ENCODE measurements at regions not wholly inside any gene's neighbourhood (a gene's known extent, or its start where the extent isn't known, plus 50 kb on each side); places are given as distances from the start of the nearest gene placed in this dataset.

GRCh38 chr4:163941221-163941905, 446.9 kb downstream of the TMA16 start:
- ChIA-PET POLR2A (no interaction called here), CTCF (no interaction called here)
- no peak overlapping the region for H3K4me2 ChIP-seq
- WGBS (ENCODE audit: missing lambda C conversion rate), result 19% methylated on average over 7 of the region's 7 CpGs
- DNase-seq (ENCODE audit: low read depth in 1 of 2, low spot score in 1 of 2) (no peak), ATAC-seq (no peak), FAIRE-seq (no peak)
- H3K4me1 ChIP-seq, result no peaks in the 10 kb centered on the region
- H3K27ac ChIP-seq, result no peak overlapping the region
- no peak overlapping the region for H3K4me3 ChIP-seq
- no peaks in the 10 kb centered on the region for H3K9me3 ChIP-seq
- TF ChIP-seq ZFP36 (IDR thresholded peaks at IDR 0.05; ENCODE audit: borderline replicate concordance, partially characterized antibody) (no peak), ZSCAN20 (CRISPR knock-in tag; IDR thresholded peaks at IDR 0.05) (no peak), EHMT2 (IDR thresholded peaks at IDR 0.05; ENCODE audit: low read depth) (no peak), CBX8 (IDR thresholded peaks at IDR 0.05) (no peak), BHLHE40 (IDR thresholded peaks at IDR 0.05; ENCODE audit: low read depth, low read length) (no peak), EHF (CRISPR knock-in tag; IDR thresholded peaks at IDR 0.05) (no peak), EP300 (IDR thresholded peaks at IDR 0.05) (no peak), KDM5A (IDR thresholded peaks at IDR 0.05) (no peak), PBX3 (IDR thresholded peaks at IDR 0.05) (no peak)
- TF ChIP-seq, protein P1, sequence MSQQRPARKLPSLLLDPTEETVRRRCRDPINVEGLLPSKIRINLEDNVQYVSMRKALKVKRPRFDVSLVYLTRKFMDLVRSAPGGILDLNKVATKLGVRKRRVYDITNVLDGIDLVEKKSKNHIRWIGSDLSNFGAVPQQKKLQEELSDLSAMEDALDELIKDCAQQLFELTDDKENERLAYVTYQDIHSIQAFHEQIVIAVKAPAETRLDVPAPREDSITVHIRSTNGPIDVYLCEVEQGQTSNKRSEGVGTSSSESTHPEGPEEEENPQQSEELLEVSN (IDR thresholded peaks at IDR 0.05; ENCODE audit: borderline replicate concordance, low read depth), result no peak

GRCh38 chr4:163948920-163949455, 454.5 kb downstream of the TMA16 start:
- 0% methylated on average over 3 of the region's 9 CpGs for WGBS (ENCODE audit: missing lambda C conversion rate)
- ChIA-PET POLR2A (no interaction called here), CTCF (no interaction called here)
- DNase-seq (ENCODE audit: low read depth in 1 of 2, low spot score in 1 of 2), result no peak
- ATAC-seq, result no peak
- no peaks in the 10 kb centered on the region for H3K4me1 ChIP-seq
- FAIRE-seq, result no peak
- no peak overlapping the region for H3K4me2 ChIP-seq
- TF ChIP-seq ESRRA (IDR thresholded peaks at IDR 0.05; ENCODE audit: borderline replicate concordance, low read length), result no peak
- TF ChIP-seq, protein P1 (IDR thresholded peaks at IDR 0.05; ENCODE audit: borderline replicate concordance, low read depth), result no peak
- no peak for TF ChIP-seq HEYL (CRISPR knock-in tag; IDR thresholded peaks at IDR 0.05)
- TF ChIP-seq, protein P2, sequence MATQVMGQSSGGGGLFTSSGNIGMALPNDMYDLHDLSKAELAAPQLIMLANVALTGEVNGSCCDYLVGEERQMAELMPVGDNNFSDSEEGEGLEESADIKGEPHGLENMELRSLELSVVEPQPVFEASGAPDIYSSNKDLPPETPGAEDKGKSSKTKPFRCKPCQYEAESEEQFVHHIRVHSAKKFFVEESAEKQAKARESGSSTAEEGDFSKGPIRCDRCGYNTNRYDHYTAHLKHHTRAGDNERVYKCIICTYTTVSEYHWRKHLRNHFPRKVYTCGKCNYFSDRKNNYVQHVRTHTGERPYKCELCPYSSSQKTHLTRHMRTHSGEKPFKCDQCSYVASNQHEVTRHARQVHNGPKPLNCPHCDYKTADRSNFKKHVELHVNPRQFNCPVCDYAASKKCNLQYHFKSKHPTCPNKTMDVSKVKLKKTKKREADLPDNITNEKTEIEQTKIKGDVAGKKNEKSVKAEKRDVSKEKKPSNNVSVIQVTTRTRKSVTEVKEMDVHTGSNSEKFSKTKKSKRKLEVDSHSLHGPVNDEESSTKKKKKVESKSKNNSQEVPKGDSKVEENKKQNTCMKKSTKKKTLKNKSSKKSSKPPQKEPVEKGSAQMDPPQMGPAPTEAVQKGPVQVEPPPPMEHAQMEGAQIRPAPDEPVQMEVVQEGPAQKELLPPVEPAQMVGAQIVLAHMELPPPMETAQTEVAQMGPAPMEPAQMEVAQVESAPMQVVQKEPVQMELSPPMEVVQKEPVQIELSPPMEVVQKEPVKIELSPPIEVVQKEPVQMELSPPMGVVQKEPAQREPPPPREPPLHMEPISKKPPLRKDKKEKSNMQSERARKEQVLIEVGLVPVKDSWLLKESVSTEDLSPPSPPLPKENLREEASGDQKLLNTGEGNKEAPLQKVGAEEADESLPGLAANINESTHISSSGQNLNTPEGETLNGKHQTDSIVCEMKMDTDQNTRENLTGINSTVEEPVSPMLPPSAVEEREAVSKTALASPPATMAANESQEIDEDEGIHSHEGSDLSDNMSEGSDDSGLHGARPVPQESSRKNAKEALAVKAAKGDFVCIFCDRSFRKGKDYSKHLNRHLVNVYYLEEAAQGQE (IDR thresholded peaks at IDR 0.05), result no peak
- no peak for TF ChIP-seq MAX (IDR thresholded peaks at IDR 0.05)
- TF ChIP-seq NFE2L2 (conservative IDR thresholded peaks at IDR 0.05; ENCODE audit: low read length), result no peak
- no peak for TF ChIP-seq MAFK (IDR thresholded peaks at IDR 0.05; ENCODE audit: partially characterized antibody)
- no peak for TF ChIP-seq EHMT2 (IDR thresholded peaks at IDR 0.05; ENCODE audit: low read depth)
- TF ChIP-seq BCL3 (IDR thresholded peaks at IDR 0.05), result no peak
- no peak for TF ChIP-seq ZNF302 (CRISPR knock-in tag; IDR thresholded peaks at IDR 0.05)
- H3K27ac ChIP-seq, result no peak overlapping the region
- no peaks in the 10 kb centered on the region for H3K9me3 ChIP-seq
- H3K4me3 ChIP-seq, result no peak overlapping the region

All from A549 (cell line).